Cardiac fibroblast (primary cell): ENCODE measurements at regions not wholly inside any gene's neighbourhood (a gene's known extent, or its start where the extent isn't known, plus 50 kb on each side); places are given as distances from the start of the nearest gene placed in this dataset.

Source experiments
- DNase-seq, 2 donors: peaks; one replicate each; pipeline versions ENCODE4 v3.0.0 to v3.0.0-alpha.2; 2010; ENCODE audit warnings: low read depth in 2 of 2
- H3K4me3 ChIP-seq, 2 donors: replicated peaks in 1 of 2; 1 replicate in 1 of 2; 2 replicates in 1 of 2; pipeline ENCODE4 v1.5.1; 2011; ENCODE audit warnings: low read depth in 2 of 2, low read length in 2 of 2, mild to moderate bottlenecking in 2 of 2, moderate library complexity in 1 of 2
- TF ChIP-seq, protein P1 (sequence below): IDR thresholded peaks from one replicate; pipeline ENCODE4 v1.5.1; 2011; ENCODE audit warnings: low read depth, mild to moderate bottlenecking, low read length, inconsistent platforms

GRCh38 chr6:126531840-126532239 is 191.9 kb downstream of the CENPW start:
- DNase-seq: no peak
- H3K4me3 ChIP-seq: no peak overlapping the region
- TF ChIP-seq, protein P1, sequence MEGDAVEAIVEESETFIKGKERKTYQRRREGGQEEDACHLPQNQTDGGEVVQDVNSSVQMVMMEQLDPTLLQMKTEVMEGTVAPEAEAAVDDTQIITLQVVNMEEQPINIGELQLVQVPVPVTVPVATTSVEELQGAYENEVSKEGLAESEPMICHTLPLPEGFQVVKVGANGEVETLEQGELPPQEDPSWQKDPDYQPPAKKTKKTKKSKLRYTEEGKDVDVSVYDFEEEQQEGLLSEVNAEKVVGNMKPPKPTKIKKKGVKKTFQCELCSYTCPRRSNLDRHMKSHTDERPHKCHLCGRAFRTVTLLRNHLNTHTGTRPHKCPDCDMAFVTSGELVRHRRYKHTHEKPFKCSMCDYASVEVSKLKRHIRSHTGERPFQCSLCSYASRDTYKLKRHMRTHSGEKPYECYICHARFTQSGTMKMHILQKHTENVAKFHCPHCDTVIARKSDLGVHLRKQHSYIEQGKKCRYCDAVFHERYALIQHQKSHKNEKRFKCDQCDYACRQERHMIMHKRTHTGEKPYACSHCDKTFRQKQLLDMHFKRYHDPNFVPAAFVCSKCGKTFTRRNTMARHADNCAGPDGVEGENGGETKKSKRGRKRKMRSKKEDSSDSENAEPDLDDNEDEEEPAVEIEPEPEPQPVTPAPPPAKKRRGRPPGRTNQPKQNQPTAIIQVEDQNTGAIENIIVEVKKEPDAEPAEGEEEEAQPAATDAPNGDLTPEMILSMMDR: no peak

DNA sequence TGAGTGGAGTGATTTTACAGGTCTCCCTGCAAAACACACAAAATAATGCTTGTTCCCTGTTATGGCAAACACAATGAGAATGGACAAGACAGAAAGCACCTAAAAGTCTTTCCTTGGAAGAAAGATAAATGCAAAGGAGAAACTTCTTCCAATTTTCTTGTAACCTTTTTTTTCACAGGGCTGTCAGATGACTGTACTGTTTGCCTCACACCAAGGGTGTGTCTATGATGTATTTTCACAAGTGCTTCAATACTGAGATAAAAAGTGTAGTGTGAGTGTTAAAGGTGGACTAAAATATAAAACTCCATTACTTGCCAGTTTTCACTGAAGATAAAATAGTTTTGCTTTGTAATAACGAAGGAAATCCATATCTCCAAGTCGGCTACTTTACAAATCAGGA is 194.5 kb downstream of the CENPW start:
- TF ChIP-seq, protein P1: no peak
- no peak for DNase-seq
- no peak overlapping the region for H3K4me3 ChIP-seq

DNA sequence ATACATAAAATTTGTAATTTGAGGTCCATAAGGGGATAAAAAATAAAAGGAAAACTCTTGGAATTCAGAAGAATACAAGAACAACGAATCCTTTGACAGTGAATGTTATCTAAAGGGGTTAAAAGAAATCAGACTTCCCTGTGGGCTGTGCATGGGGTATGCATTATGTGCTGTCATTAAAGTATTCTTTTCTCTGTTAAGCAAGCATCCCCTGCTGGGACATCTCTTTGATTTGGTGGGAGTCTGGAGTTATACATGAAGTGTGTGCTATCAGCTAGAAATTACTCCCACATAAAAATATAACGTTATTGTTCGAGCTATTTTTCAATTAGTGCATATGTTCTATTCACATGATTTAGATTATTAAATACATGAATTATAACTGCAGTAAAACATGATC is 195.2 kb downstream of the CENPW start:
- H3K4me3 ChIP-seq: no peak overlapping the region
- DNase-seq: no peak
- TF ChIP-seq, protein P1: no peak

GRCh38 chr6:126535595-126535994 is 195.7 kb downstream of the CENPW start:
- TF ChIP-seq, protein P1: no peak
- peak in 1 of 2 donors; percentile 3 for DNase-seq
- no peak overlapping the region for H3K4me3 ChIP-seq

- H3K4me3 ChIP-seq: no peak overlapping the region
- TF ChIP-seq, protein P1: no peak
- DNase-seq: no peak
Measured at GRCh38 chr6:126537061-126537816, 197.3 kb downstream of the CENPW start.

DNA sequence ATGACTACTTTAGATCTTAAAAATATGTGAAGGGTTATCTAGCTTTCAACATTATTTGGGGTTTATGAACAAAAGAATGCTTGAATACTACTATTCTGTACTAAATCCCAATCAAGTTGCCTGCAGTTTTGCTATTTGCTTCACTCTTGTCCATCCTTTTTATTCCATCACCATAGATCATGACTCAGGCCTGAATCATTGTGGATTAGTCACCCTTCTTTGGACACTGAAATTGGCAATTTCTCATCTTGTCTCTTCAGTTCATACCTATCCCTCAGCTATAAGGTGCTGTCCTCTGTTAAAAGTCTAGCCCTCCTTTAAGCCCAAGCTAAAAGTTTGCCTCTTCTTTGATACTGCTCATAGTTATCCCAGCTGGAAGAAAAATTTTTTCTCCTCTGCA is 199.1 kb downstream of the CENPW start:
- peak; percentile 11 to 72 for DNase-seq
- TF ChIP-seq, protein P1: no peak
- H3K4me3 ChIP-seq: no peak overlapping the region

GRCh38 chr6:126540161-126540560 is 200.2 kb downstream of the CENPW start:
- DNase-seq: no peak
- H3K4me3 ChIP-seq: no peak overlapping the region
- TF ChIP-seq, protein P1: no peak
